Panc1 (cell line): ENCODE measurements at regions not wholly inside any gene's neighbourhood (a gene's known extent, or its start where the extent isn't known, plus 50 kb on each side); places are given as distances from the start of the nearest gene placed in this dataset.

Experiments
- ATAC-seq: fragments of 200-7000 bp; cut with Tn5 transposase; 2 replicates; pipeline ENCODE4 v1.9.1; 2020; ENCODE audit warnings: mild to moderate bottlenecking, moderate library complexity
- BruUV-seq: library from RNA; stranded (reverse); fragments of 400-500 nt; replicated peaks from 2 replicates; lab custom pipeline; 2021; lab: Mats Ljungman, UMichigan
- CTCF ChIA-PET: fragments of 300-600 bp; sonication (Branson Sonifier 250); formaldehyde crosslinking; loops from one replicate; lab custom pipeline; 2022; ENCODE audit warnings: antibody characterized with exemption; lab: Charles Lee
- POLR2A ChIA-PET: fragments of 300-600 bp; sonication (Branson Sonifier 250); formaldehyde crosslinking; loops from one replicate; lab custom pipeline; 2022; ENCODE audit warnings: antibody characterized with exemption; lab: Charles Lee
- DNase-seq: peaks from one replicate; pipeline ENCODE4 v3.0.0-alpha.2; 2010; ENCODE audit warnings: low read depth, low spot score
- H3K27ac ChIP-seq: 2 replicates; pipeline ENCODE4 v1.5.1; 2011; ENCODE audit warnings: mild to moderate bottlenecking, low read length, inconsistent platforms
- H3K27me3 ChIP-seq: fragments of 200-500 bp; sonication (Bioruptor generic); 2 replicates; pipeline ENCODE4 v1.6.0; 2014; ENCODE audit warnings: low read length, inconsistent platforms; ENCODE audit not compliant: control insufficient read depth, insufficient read depth
- H3K36me3 ChIP-seq: fragments of 200-500 bp; sonication (Bioruptor generic); 2 replicates; pipeline ENCODE4 v1.5.1; 2014; ENCODE audit warnings: inconsistent platforms, mild to moderate bottlenecking, low read length, moderate library complexity; ENCODE audit not compliant: control insufficient read depth, insufficient read depth
- H3K4me1 ChIP-seq: 2 replicates; pipeline ENCODE4 v1.5.1; 2011; ENCODE audit warnings: inconsistent platforms, mild to moderate bottlenecking, low read length, moderate library complexity; ENCODE audit not compliant: control insufficient read depth, insufficient read depth
- H3K4me3 ChIP-seq, 2 experiments: 2 replicates each; pipeline ENCODE4 v1.5.1; 2011 to 2012; ENCODE audit warnings: low read depth in 2 of 2, low read length in 2 of 2, mild to moderate bottlenecking in 2 of 2, inconsistent platforms in 1 of 2, moderate library complexity in 1 of 2
- H3K9me3 ChIP-seq: fragments of 200-500 bp; sonication (Bioruptor generic); 2 replicates; pipeline ENCODE4 v1.5.1; 2014; ENCODE audit warnings: low read depth, mild to moderate bottlenecking, inconsistent platforms, low read length, moderate library complexity; ENCODE audit not compliant: control insufficient read depth, insufficient read depth
- CTCF ChIP-seq: fragments of 450-650 bp; IDR thresholded peaks from 2 replicates; pipeline ENCODE4 v1.5.1; 2017; ENCODE audit warnings: mild to moderate bottlenecking
- POLR2AphosphoS5 ChIP-seq: IDR thresholded peaks from 2 replicates; pipeline ENCODE4 v1.6.1; 2012; ENCODE audit warnings: mild to moderate bottlenecking, low read depth, low read length, moderate library complexity
- REST ChIP-seq, 2 experiments: IDR thresholded peaks; 2 replicates each; pipeline ENCODE4 v1.6.1; 2011 to 2012; ENCODE audit warnings: low read depth in 2 of 2, control low read depth in 1 of 2, low read length in 1 of 2, mild to moderate bottlenecking in 1 of 2, moderate library complexity in 1 of 2; ENCODE audit not compliant: insufficient read depth in 1 of 2
- SIN3A ChIP-seq: IDR thresholded peaks from 2 replicates; pipeline ENCODE4 v1.6.1; 2012; ENCODE audit warnings: low read depth, mild to moderate bottlenecking, low read length, moderate library complexity, borderline replicate concordance; ENCODE audit not compliant: insufficient read depth
- TCF7L2 ChIP-seq: IDR thresholded peaks from 2 replicates; pipeline ENCODE4 v1.6.1; 2011; ENCODE audit warnings: mild to moderate bottlenecking, low read depth, low read length, inconsistent platforms
- in situ Hi-C: cut with HindIII; loops from 2 replicates; pipeline ENCODE4 v1.10.0; 2016; ENCODE audit warnings: low sequenced_read_pairs, low pct_unique_long_range_greater_than_20kb
- intact Hi-C: fragments of 100-400 bp; cut with micrococcal nuclease; formaldehyde crosslinking; loops from one replicate; pipeline ENCODE4 v1.10.0; 2022; ENCODE audit not compliant: unreplicated experiment

GRCh38 chr1:229759037-229759435 is 133.0 kb downstream of the URB2 start:
- ChIA-PET CTCF (interaction anchor here (0.5 kb wide), 1 partner anchor 166 kb away, joined by 4 read pairs; no protein-coding TSS in a partner anchor), POLR2A (no interaction called here)
- Histone ChIP-seq H3K36me3 (no peaks in the 10 kb centered on the region), H3K4me1 (no peaks in the 10 kb centered on the region), H3K4me3 (no peak overlapping the region), H3K9me3 (no peaks in the 10 kb centered on the region), H3K27me3 (peaks cover 7% of the 10 kb centered on the region; the same call in 1 of the 2 replicates), H3K27ac (no peak overlapping the region)
- in situ Hi-C loops: no loop called here
- DNase-seq: no peak
- ATAC-seq: no peak
- BruUV-seq: no TSS peak
- intact Hi-C loops: no loop called here
- TF ChIP-seq TCF7L2 (no peak), SIN3A (no peak), POLR2AphosphoS5 (no peak), REST (IDR thresholded peaks at IDR 0.05; ENCODE audit: insufficient read depth in 1 of 2, low read depth in 2 of 2, low read length in 1 of 2) (no peak), CTCF (no peak)

GRCh38 chr1:229759586-229759985 is 133.5 kb downstream of the URB2 start:
- no peak for DNase-seq
- ATAC-seq: no peak
- BruUV-seq: no TSS peak
- CTCF ChIA-PET: no interaction called here
- POLR2A ChIA-PET: no interaction called here
- Histone ChIP-seq H3K4me3 (no peak overlapping the region), H3K4me1 (no peaks in the 10 kb centered on the region), H3K9me3 (no peaks in the 10 kb centered on the region), H3K27me3 (peaks cover 7% of the 10 kb centered on the region; the same call in 1 of the 2 replicates), H3K27ac (no peak overlapping the region), H3K36me3 (no peaks in the 10 kb centered on the region)
- TF ChIP-seq POLR2AphosphoS5 (no peak), CTCF (no peak), TCF7L2 (no peak), REST (IDR thresholded peaks at IDR 0.05; ENCODE audit: insufficient read depth in 1 of 2, low read depth in 2 of 2, low read length in 1 of 2) (no peak), SIN3A (no peak)
- in situ Hi-C loops: no loop called here
- intact Hi-C loops: no loop called here
